CD4-positive, alpha-beta T cell (primary cell): ENCODE measurements at regions not wholly inside any gene's neighbourhood (a gene's known extent, or its start where the extent isn't known, plus 50 kb on each side); places are given as distances from the start of the nearest gene placed in this dataset.

Experiments used
- ATAC-seq: fragments of 200-7000 bp; cut with Tn5 transposase; one replicate; pipeline ENCODE4 v1.10.0; 2022; ENCODE audit warnings: mild to moderate bottlenecking; ENCODE audit not compliant: poor library complexity
- CTCF ChIA-PET: fragments of 350-600 bp; sonication (Branson Sonifier 250); formaldehyde crosslinking; loops from one replicate; lab custom pipeline; 2021; ENCODE audit warnings: antibody characterized with exemption, inconsistent platforms; lab: Charles Lee
- POLR2A ChIA-PET: fragments of 350-600 bp; sonication (Branson Sonifier 250); formaldehyde crosslinking; loops from one replicate; lab custom pipeline; 2021; ENCODE audit warnings: antibody characterized with exemption, inconsistent platforms; lab: Charles Lee
- DNase-seq, 14 experiments: peaks; one replicate each; pipeline ENCODE4 v3.0.0-alpha.2; 2013 to 2020; ENCODE audit warnings: mixed read lengths in 2 of 14
- H3K27ac ChIP-seq, 2 donors: one replicate each; pipeline versions ENCODE4 v1.5.1 to v1.7.0; 2013; ENCODE audit warnings: low read length in 2 of 2, low read depth in 1 of 2, mild to moderate bottlenecking in 1 of 2
- H3K27me3 ChIP-seq, 2 experiments: 1 replicate in 1 of 2; 2 replicates in 1 of 2; pipeline versions ENCODE4 v1.6.1 to v1.7.0; 2013; ENCODE audit warnings: low read length in 2 of 2, control low read depth in 1 of 2, mild to moderate bottlenecking in 1 of 2, moderate library complexity in 1 of 2; ENCODE audit not compliant: insufficient read depth in 2 of 2, control insufficient read depth in 1 of 2
- H3K36me3 ChIP-seq: one replicate; pipeline ENCODE4 v1.6.1; 2013; ENCODE audit warnings: low read length, control low read depth; ENCODE audit not compliant: insufficient read depth
- H3K4me1 ChIP-seq: one replicate; pipeline ENCODE4 v1.6.1; 2013; ENCODE audit warnings: low read length, control low read depth; ENCODE audit not compliant: insufficient read depth
- H3K4me3 ChIP-seq: one replicate; pipeline ENCODE4 v1.5.1; 2013; ENCODE audit warnings: mild to moderate bottlenecking, low read length, moderate library complexity
- H3K9me3 ChIP-seq, 2 experiments: 1 replicate in 1 of 2; 2 replicates in 1 of 2; pipeline versions ENCODE4 v1.6.1 to v1.7.0; 2013; ENCODE audit warnings: low read length in 2 of 2, mild to moderate bottlenecking in 2 of 2, control low read depth in 1 of 2, moderate library complexity in 1 of 2; ENCODE audit not compliant: control insufficient read depth in 1 of 2, insufficient read depth in 1 of 2
- H3K27ac Mint-ChIP-seq: one replicate; pipeline ENCODE4 v1.8.0; 2020; ENCODE audit warnings: mixed read lengths
- H3K27me3 Mint-ChIP-seq: one replicate; pipeline ENCODE4 v1.8.0; 2021; ENCODE audit warnings: mixed read lengths
- H3K36me3 Mint-ChIP-seq: one replicate; pipeline ENCODE4 v1.8.0; 2021; ENCODE audit warnings: low read depth, mixed read lengths
- H3K4me1 Mint-ChIP-seq: one replicate; pipeline ENCODE4 v1.8.0; 2021; ENCODE audit warnings: low read depth, mixed read lengths
- H3K4me3 Mint-ChIP-seq: one replicate; pipeline ENCODE4 v1.8.0; 2020; ENCODE audit warnings: mild to moderate bottlenecking, mixed read lengths
- H3K9me3 Mint-ChIP-seq: one replicate; pipeline ENCODE4 v1.8.0; 2020; ENCODE audit warnings: mixed read lengths
- intact Hi-C, 2 experiments: fragments of 100-400 bp; cut with DNase I in 1 of 2; cut with micrococcal nuclease in 1 of 2; formaldehyde crosslinking; loops; one replicate each; pipeline versions ENCODE4 v1.15.1 to v1.9.0; 2023 to 2025; cut with DNase I, micrococcal nuclease
- TF ChIP-seq, protein P1 (sequence below): fragments of 200-600 bp; IDR thresholded peaks from one replicate; pipeline ENCODE4 v1.8.0; 2022; ENCODE audit warnings: antibody characterized with exemption, mild to moderate bottlenecking

- intact Hi-C loops = no loop called here
- ChIA-PET POLR2A (no interaction called here), CTCF (no interaction called here)
- DNase-seq (no peak), ATAC-seq (no peak)
- Mint-ChIP-seq H3K27ac (no peak overlapping the region), H3K9me3 (peaks cover 9% of the 10 kb centered on the region), H3K27me3 (no peaks in the 10 kb centered on the region), H3K4me1 (no peaks in the 10 kb centered on the region), H3K4me3 (no peak overlapping the region), H3K36me3 (no peaks in the 10 kb centered on the region)
- H3K4me1 ChIP-seq = no peaks in the 10 kb centered on the region
- H3K4me3 ChIP-seq = no peak overlapping the region
- no peaks in the 10 kb centered on the region for H3K36me3 ChIP-seq
- H3K27ac ChIP-seq = no peak overlapping the region
- no peaks in the 10 kb centered on the region for H3K27me3 ChIP-seq
- TF ChIP-seq, protein P1, sequence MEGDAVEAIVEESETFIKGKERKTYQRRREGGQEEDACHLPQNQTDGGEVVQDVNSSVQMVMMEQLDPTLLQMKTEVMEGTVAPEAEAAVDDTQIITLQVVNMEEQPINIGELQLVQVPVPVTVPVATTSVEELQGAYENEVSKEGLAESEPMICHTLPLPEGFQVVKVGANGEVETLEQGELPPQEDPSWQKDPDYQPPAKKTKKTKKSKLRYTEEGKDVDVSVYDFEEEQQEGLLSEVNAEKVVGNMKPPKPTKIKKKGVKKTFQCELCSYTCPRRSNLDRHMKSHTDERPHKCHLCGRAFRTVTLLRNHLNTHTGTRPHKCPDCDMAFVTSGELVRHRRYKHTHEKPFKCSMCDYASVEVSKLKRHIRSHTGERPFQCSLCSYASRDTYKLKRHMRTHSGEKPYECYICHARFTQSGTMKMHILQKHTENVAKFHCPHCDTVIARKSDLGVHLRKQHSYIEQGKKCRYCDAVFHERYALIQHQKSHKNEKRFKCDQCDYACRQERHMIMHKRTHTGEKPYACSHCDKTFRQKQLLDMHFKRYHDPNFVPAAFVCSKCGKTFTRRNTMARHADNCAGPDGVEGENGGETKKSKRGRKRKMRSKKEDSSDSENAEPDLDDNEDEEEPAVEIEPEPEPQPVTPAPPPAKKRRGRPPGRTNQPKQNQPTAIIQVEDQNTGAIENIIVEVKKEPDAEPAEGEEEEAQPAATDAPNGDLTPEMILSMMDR = no peak
- H3K9me3 ChIP-seq = no peaks in the 10 kb centered on the region
Observed at GRCh38 chr4:136742333-136742732, 790.0 kb downstream of the PCDH18 start.

GRCh38 chr4:136741468-136741867, 790.8 kb downstream of the PCDH18 start:
- H3K27me3 Mint-ChIP-seq = no peaks in the 10 kb centered on the region
- Histone ChIP-seq H3K36me3 (no peaks in the 10 kb centered on the region), H3K4me3 (no peak overlapping the region), H3K4me1 (no peaks in the 10 kb centered on the region), H3K9me3 (no peaks in the 10 kb centered on the region), H3K27ac (no peak overlapping the region), H3K27me3 (no peaks in the 10 kb centered on the region)
- DNase-seq = no peak
- H3K4me3 Mint-ChIP-seq = no peak overlapping the region
- peaks cover 9% of the 10 kb centered on the region for H3K9me3 Mint-ChIP-seq
- H3K36me3 Mint-ChIP-seq = no peaks in the 10 kb centered on the region
- no peaks in the 10 kb centered on the region for H3K4me1 Mint-ChIP-seq
- ChIA-PET POLR2A (no interaction called here), CTCF (no interaction called here)
- TF ChIP-seq, protein P1 = no peak
- ATAC-seq = no peak
- intact Hi-C loops = no loop called here
- no peak overlapping the region for H3K27ac Mint-ChIP-seq

DNA sequence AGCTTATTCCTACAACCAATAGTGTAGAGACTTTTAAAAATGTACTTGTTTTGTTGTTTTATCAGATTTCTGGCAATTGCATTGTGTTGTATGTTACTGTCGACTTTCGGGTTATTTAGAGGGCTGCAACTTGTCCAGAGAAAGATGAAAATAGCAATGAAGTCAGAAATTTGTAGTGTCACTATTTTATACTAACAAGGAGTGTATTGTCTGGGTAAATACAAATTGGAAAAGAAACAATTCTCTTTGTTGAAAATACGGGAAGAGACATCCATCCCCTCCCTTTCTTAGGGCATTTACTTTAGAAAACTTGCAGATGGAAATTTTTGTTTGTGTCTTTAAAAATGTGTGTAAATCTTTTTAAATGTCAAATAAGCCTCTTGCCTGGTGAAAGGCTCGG, 792.0 kb downstream of the PCDH18 start:
- Mint-ChIP-seq H3K27ac (no peak overlapping the region), H3K36me3 (no peaks in the 10 kb centered on the region), H3K4me3 (no peak overlapping the region), H3K4me1 (no peaks in the 10 kb centered on the region), H3K27me3 (no peaks in the 10 kb centered on the region), H3K9me3 (peaks cover 9% of the 10 kb centered on the region)
- intact Hi-C loops = no loop called here
- H3K4me3 ChIP-seq = no peak overlapping the region
- ATAC-seq = no peak
- POLR2A ChIA-PET = no interaction called here
- no peak for DNase-seq
- no peaks in the 10 kb centered on the region for H3K27me3 ChIP-seq
- H3K27ac ChIP-seq = no peak overlapping the region
- CTCF ChIA-PET = no interaction called here
- no peaks in the 10 kb centered on the region for H3K36me3 ChIP-seq
- H3K9me3 ChIP-seq = no peaks in the 10 kb centered on the region
- TF ChIP-seq, protein P1 = no peak
- no peaks in the 10 kb centered on the region for H3K4me1 ChIP-seq
